MM.1S (cell line): ENCODE measurements at regions not wholly inside any gene's neighbourhood (a gene's known extent, or its start where the extent isn't known, plus 50 kb on each side); places are given as distances from the start of the nearest gene placed in this dataset.

Experiments used
- DNase-seq: peaks from one replicate; pipeline ENCODE4 v3.0.0-alpha.2; 2015
- H2AFZ ChIP-seq: fragments of 300-600 bp; sonication (generic); 2 replicates; pipeline ENCODE4 v1.6.0; 2016; ENCODE audit warnings: antibody characterized with exemption, low read length
- H3F3A ChIP-seq: fragments of 300-600 bp; sonication (generic); 2 replicates; pipeline ENCODE4 v1.6.1; 2016; ENCODE audit warnings: mild to moderate bottlenecking, antibody characterized with exemption, low read length, moderate library complexity, mixed read lengths; ENCODE audit not compliant: insufficient read depth
- H3K27ac ChIP-seq: fragments of 300-600 bp; sonication (generic); 2 replicates; pipeline ENCODE4 v1.5.1; 2016; ENCODE audit warnings: mild to moderate bottlenecking, low read length
- H3K27me3 ChIP-seq: fragments of 300-600 bp; sonication (generic); replicated peaks from 2 replicates; pipeline ENCODE4 v1.6.0; 2016; ENCODE audit warnings: low read length; ENCODE audit not compliant: insufficient read depth
- H3K36me3 ChIP-seq: fragments of 300-600 bp; sonication (generic); replicated peaks from 2 replicates; pipeline ENCODE4 v1.6.1; 2016; ENCODE audit warnings: mild to moderate bottlenecking, low read length, mixed read lengths; ENCODE audit not compliant: insufficient read depth
- H3K4me1 ChIP-seq: fragments of 300-600 bp; sonication (generic); 2 replicates; pipeline ENCODE4 v1.6.1; 2016; ENCODE audit warnings: low read length, mixed read lengths
- H3K4me2 ChIP-seq: fragments of 300-600 bp; sonication (generic); 2 replicates; pipeline ENCODE4 v1.6.0; 2016; ENCODE audit warnings: low read depth, low read length
- H3K4me3 ChIP-seq: fragments of 300-600 bp; sonication (generic); 2 replicates; pipeline ENCODE4 v1.5.1; 2016; ENCODE audit warnings: low read length, mixed read lengths
- H3K79me2 ChIP-seq: fragments of 300-600 bp; sonication (generic); 2 replicates; pipeline ENCODE4 v1.6.1; 2016; ENCODE audit warnings: mixed run types, low read length, mixed read lengths
- H3K9ac ChIP-seq: fragments of 300-600 bp; sonication (generic); 2 replicates; pipeline ENCODE4 v1.6.1; 2016; ENCODE audit warnings: low read length, mixed read lengths
- H3K9me2 ChIP-seq: fragments of 300-600 bp; sonication (generic); replicated peaks from 2 replicates; pipeline ENCODE4 v1.6.1; 2016; ENCODE audit warnings: mild to moderate bottlenecking, low read length, mixed read lengths; ENCODE audit not compliant: insufficient read depth
- H3K9me3 ChIP-seq: fragments of 300-600 bp; sonication (generic); replicated peaks from 2 replicates; pipeline ENCODE4 v1.6.1; 2016; ENCODE audit warnings: mild to moderate bottlenecking, low read length, mixed read lengths; ENCODE audit not compliant: insufficient read depth
- H4K20me1 ChIP-seq: fragments of 300-600 bp; sonication (generic); 2 replicates; pipeline ENCODE4 v1.6.1; 2016; ENCODE audit warnings: mild to moderate bottlenecking, low read length, moderate library complexity, mixed read lengths; ENCODE audit not compliant: insufficient read depth
- EZH2 ChIP-seq: fragments of 300-600 bp; sonication (generic); optimal IDR thresholded peaks from 2 replicates; pipeline ENCODE3; 2017; ENCODE audit warnings: low read depth, mild to moderate bottlenecking, antibody characterized with exemption, low read length, mixed read lengths
- EZH2phosphoT487 ChIP-seq: fragments of 300-600 bp; sonication (generic); IDR thresholded peaks from 2 replicates; pipeline ENCODE4 v1.6.1; 2018; ENCODE audit warnings: antibody characterized with exemption, low read length
- TF ChIP-seq, protein P1 (sequence below): fragments of 300-600 bp; sonication (generic); IDR thresholded peaks from 2 replicates; pipeline ENCODE4 v1.5.1; 2016; ENCODE audit warnings: antibody characterized with exemption, low read length, mixed read lengths

DNA sequence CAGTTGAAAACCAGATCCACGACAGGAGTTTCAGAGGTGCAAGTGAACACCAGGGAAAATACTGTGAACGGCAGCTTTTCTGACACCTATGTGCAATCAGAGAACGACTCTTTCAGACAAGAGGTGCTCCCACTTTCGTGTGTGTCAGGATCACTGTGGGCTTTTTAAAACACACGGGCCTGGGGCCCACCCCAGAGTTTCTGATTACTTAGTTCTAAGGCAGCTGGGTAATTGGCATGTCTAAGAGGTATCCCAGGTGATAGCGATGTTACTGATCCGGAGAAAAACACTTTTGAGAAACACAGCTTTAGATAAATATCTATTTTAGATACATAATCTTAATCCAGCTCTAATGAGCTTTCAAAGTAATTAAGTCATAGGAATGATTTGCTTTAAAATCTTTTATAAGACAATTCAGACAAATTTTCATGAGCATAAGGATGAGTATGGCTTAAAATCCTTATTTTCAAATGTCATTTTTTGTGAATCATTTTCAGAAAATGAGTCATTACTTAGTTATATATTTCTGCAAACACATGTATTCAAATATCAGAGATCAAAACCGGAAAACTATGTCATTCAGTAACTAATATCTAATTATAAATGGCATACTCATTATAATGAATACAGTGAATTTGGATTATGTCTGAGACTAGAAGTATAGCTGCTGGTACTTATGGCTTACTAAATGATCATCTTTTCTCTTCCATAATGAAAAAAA is 217.9 kb upstream of the PSMD7 start:
- Histone ChIP-seq H3K4me2 (no peak overlapping the region), H3K36me3 (no peaks in the 10 kb centered on the region), H3K9me3 (no peaks in the 10 kb centered on the region), H3K9ac (no peak overlapping the region), H4K20me1 (no peaks in the 10 kb centered on the region), H3K9me2 (no peaks in the 10 kb centered on the region), H3K27me3 (no peaks in the 10 kb centered on the region), H3F3A (no peaks in the 10 kb centered on the region), H3K27ac (no peak overlapping the region), H3K4me1 (no peaks in the 10 kb centered on the region), H3K4me3 (no peak overlapping the region), H3K79me2 (no peaks in the 10 kb centered on the region), H2AFZ (no peak overlapping the region)
- no peak for DNase-seq
- TF ChIP-seq EZH2phosphoT487 = no peak
- TF ChIP-seq EZH2 = no peak
- TF ChIP-seq, protein P1, sequence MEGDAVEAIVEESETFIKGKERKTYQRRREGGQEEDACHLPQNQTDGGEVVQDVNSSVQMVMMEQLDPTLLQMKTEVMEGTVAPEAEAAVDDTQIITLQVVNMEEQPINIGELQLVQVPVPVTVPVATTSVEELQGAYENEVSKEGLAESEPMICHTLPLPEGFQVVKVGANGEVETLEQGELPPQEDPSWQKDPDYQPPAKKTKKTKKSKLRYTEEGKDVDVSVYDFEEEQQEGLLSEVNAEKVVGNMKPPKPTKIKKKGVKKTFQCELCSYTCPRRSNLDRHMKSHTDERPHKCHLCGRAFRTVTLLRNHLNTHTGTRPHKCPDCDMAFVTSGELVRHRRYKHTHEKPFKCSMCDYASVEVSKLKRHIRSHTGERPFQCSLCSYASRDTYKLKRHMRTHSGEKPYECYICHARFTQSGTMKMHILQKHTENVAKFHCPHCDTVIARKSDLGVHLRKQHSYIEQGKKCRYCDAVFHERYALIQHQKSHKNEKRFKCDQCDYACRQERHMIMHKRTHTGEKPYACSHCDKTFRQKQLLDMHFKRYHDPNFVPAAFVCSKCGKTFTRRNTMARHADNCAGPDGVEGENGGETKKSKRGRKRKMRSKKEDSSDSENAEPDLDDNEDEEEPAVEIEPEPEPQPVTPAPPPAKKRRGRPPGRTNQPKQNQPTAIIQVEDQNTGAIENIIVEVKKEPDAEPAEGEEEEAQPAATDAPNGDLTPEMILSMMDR = no peak

DNA sequence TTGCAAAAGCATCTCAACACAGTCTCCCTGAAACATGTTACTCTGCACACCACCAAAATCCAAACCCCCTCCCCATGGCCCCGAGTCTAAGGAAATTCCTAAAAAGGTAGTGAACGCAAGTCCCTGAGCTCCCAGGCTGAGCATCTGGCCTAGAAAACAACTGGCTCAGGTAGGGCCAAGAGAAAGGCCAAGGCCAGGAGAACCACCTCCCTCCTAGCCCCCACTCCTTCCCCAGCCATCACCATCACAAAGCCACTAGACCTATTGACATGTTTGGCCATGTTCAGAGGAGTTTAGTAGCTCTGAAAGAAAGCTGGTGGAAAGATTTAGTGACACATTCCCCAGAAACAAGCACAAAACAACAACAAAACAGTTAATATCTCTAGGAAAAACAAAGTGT is 220.0 kb upstream of the PSMD7 start:
- Histone ChIP-seq H3F3A (no peaks in the 10 kb centered on the region), H3K9ac (no peak overlapping the region), H3K27ac (no peak overlapping the region), H3K4me1 (no peaks in the 10 kb centered on the region), H3K79me2 (no peaks in the 10 kb centered on the region), H3K4me3 (no peak overlapping the region), H2AFZ (no peak overlapping the region), H3K4me2 (no peak overlapping the region), H3K9me2 (no peaks in the 10 kb centered on the region), H3K9me3 (no peaks in the 10 kb centered on the region), H4K20me1 (no peaks in the 10 kb centered on the region), H3K36me3 (no peaks in the 10 kb centered on the region), H3K27me3 (no peaks in the 10 kb centered on the region)
- no peak for DNase-seq
- TF ChIP-seq EZH2phosphoT487 (no peak), EZH2 (no peak)
- TF ChIP-seq, protein P1 = no peak

DNA sequence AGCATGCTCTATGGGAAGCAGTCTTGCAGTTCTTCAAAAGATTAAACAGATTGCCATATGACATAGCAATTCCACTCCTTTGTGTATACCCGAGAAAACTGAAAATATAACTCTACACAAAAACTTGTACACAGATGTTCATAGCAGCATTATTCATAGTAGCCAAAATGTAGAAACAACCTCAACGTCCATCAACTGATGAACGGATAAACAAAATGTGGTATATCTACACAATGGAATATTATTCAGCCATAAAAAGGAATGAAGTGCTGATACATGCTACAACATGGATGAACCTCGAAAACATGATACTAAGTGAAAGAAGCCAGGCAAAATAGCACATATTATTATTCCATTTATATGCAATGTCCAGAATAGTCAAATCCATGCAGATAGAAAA is 221.2 kb upstream of the PSMD7 start:
- H3F3A ChIP-seq = no peaks in the 10 kb centered on the region
- no peak overlapping the region for H3K9ac ChIP-seq
- no peak overlapping the region for H2AFZ ChIP-seq
- H3K27ac ChIP-seq = no peak overlapping the region
- H3K4me3 ChIP-seq = no peak overlapping the region
- H3K27me3 ChIP-seq = no peaks in the 10 kb centered on the region
- H3K4me1 ChIP-seq = no peaks in the 10 kb centered on the region
- H4K20me1 ChIP-seq = no peaks in the 10 kb centered on the region
- TF ChIP-seq, protein P1 = no peak
- no peak for TF ChIP-seq EZH2
- no peaks in the 10 kb centered on the region for H3K9me3 ChIP-seq
- H3K9me2 ChIP-seq = no peaks in the 10 kb centered on the region
- no peaks in the 10 kb centered on the region for H3K36me3 ChIP-seq
- H3K4me2 ChIP-seq = no peak overlapping the region
- no peak for DNase-seq
- H3K79me2 ChIP-seq = no peaks in the 10 kb centered on the region
